ENCODE measurements at regions not wholly inside any gene's neighbourhood (a gene's known extent, or its start where the extent isn't known, plus 50 kb on each side); places are given as distances from the start of the nearest gene placed in this dataset.

GRCh38 chr12:25854991-25855390 is 103.5 kb upstream of the RASSF8 start:
- TF ChIP-seq CTCF (conservative IDR thresholded peaks at IDR 0.05; ENCODE audit: low read length): no peak
- TF ChIP-seq EZH2phosphoT487 (IDR thresholded peaks at IDR 0.05; ENCODE audit: borderline replicate concordance): no peak
- H3K9me3 ChIP-seq (ENCODE audit: insufficient read depth, low read depth, low read length): no peaks in the 10 kb centered on the region
- no peak overlapping the region for H3K9ac ChIP-seq (ENCODE audit: low read depth, low read length, poor library complexity, severe bottlenecking)
- H3K79me2 ChIP-seq (ENCODE audit: insufficient read depth, low read length): no peaks in the 10 kb centered on the region
- H4K20me1 ChIP-seq (ENCODE audit: insufficient read depth, low read length, poor library complexity, severe bottlenecking): no peaks in the 10 kb centered on the region
- no peaks in the 10 kb centered on the region for H3K36me3 ChIP-seq (ENCODE audit: insufficient read depth, low read length)
- peaks cover 6% of the 10 kb centered on the region for H3K27me3 ChIP-seq (ENCODE audit: insufficient read depth, low read length, poor library complexity, severe bottlenecking)
- H3K4me3 ChIP-seq (ENCODE audit: low read length, poor library complexity, severe bottlenecking): no peak overlapping the region
- no peaks in the 10 kb centered on the region for H3K4me1 ChIP-seq (ENCODE audit: insufficient read depth, low read length, poor library complexity, severe bottlenecking)
- H3F3A ChIP-seq (ENCODE audit: low read depth): no peaks in the 10 kb centered on the region
- H3K9me2 ChIP-seq (replicated peaks; ENCODE audit: low read depth, low read length): no peaks in the 10 kb centered on the region
- H3K4me2 ChIP-seq (ENCODE audit: low read depth, low read length, poor library complexity, severe bottlenecking): no peak overlapping the region
- H2AFZ ChIP-seq (ENCODE audit: low read length): no peak overlapping the region

- Histone ChIP-seq H3K4me2 (ENCODE audit: low read depth, low read length, poor library complexity, severe bottlenecking) (no peak overlapping the region), H3K9me2 (replicated peaks; ENCODE audit: low read depth, low read length) (no peaks in the 10 kb centered on the region)
- TF ChIP-seq EZH2phosphoT487 (IDR thresholded peaks at IDR 0.05; ENCODE audit: borderline replicate concordance) (no peak), CTCF (conservative IDR thresholded peaks at IDR 0.05; ENCODE audit: low read length) (no peak)
Observed at GRCh38 chr12:25855716-25856115, 102.8 kb upstream of the RASSF8 start.

GRCh38 chr12:25859976-25860375 is 98.5 kb upstream of the RASSF8 start:
- Histone ChIP-seq H3K4me1 (ENCODE audit: insufficient read depth, low read length, poor library complexity, severe bottlenecking) (no peaks in the 10 kb centered on the region), H3K9me3 (ENCODE audit: insufficient read depth, low read depth, low read length) (no peaks in the 10 kb centered on the region), H4K20me1 (ENCODE audit: insufficient read depth, low read length, poor library complexity, severe bottlenecking) (no peaks in the 10 kb centered on the region), H3K36me3 (ENCODE audit: insufficient read depth, low read length) (no peaks in the 10 kb centered on the region), H3K9ac (ENCODE audit: low read depth, low read length, poor library complexity, severe bottlenecking) (no peak overlapping the region), H3K9me2 (replicated peaks; ENCODE audit: low read depth, low read length) (no peaks in the 10 kb centered on the region), H2AFZ (ENCODE audit: low read length) (no peak overlapping the region), H3K27me3 (ENCODE audit: insufficient read depth, low read length, poor library complexity, severe bottlenecking) (peaks cover 6% of the 10 kb centered on the region), H3K79me2 (ENCODE audit: insufficient read depth, low read length) (no peaks in the 10 kb centered on the region), H3K4me3 (ENCODE audit: low read length, poor library complexity, severe bottlenecking) (no peak overlapping the region), H3F3A (ENCODE audit: low read depth) (no peaks in the 10 kb centered on the region), H3K4me2 (ENCODE audit: low read depth, low read length, poor library complexity, severe bottlenecking) (no peak overlapping the region)
- TF ChIP-seq EZH2phosphoT487 (IDR thresholded peaks at IDR 0.05; ENCODE audit: borderline replicate concordance) (no peak), CTCF (conservative IDR thresholded peaks at IDR 0.05; ENCODE audit: low read length) (no peak)

More at GRCh38 chr12:25855716-25856115, 102.8 kb upstream of the RASSF8 start:
- Histone ChIP-seq H3K79me2 (ENCODE audit: insufficient read depth, low read length) (no peaks in the 10 kb centered on the region), H3K27me3 (ENCODE audit: insufficient read depth, low read length, poor library complexity, severe bottlenecking) (peaks cover 6% of the 10 kb centered on the region), H3K36me3 (ENCODE audit: insufficient read depth, low read length) (no peaks in the 10 kb centered on the region), H4K20me1 (ENCODE audit: insufficient read depth, low read length, poor library complexity, severe bottlenecking) (no peaks in the 10 kb centered on the region), H3F3A (ENCODE audit: low read depth) (no peaks in the 10 kb centered on the region), H3K4me3 (ENCODE audit: low read length, poor library complexity, severe bottlenecking) (no peak overlapping the region), H2AFZ (ENCODE audit: low read length) (no peak overlapping the region), H3K9me3 (ENCODE audit: insufficient read depth, low read depth, low read length) (no peaks in the 10 kb centered on the region), H3K4me1 (ENCODE audit: insufficient read depth, low read length, poor library complexity, severe bottlenecking) (no peaks in the 10 kb centered on the region), H3K9ac (ENCODE audit: low read depth, low read length, poor library complexity, severe bottlenecking) (no peak overlapping the region)

All from Loucy (cell line).